Neuronal stem cell (in vitro differentiated cells): ENCODE measurements at regions not wholly inside any gene's neighbourhood (a gene's known extent, or its start where the extent isn't known, plus 50 kb on each side); places are given as distances from the start of the nearest gene placed in this dataset.
A peak's percentile ranks its signal among the peaks of the same experiment; 100 is the strongest.
"Not testable (repeated sequence)": the region's sequence is repeated elsewhere in the genome, so short reads cannot be mapped to it uniquely, and the experiment has no call there.

ENCODE experiments used
- DNase-seq: peaks from one replicate; pipeline ENCODE4 v3.0.0-alpha.2; 2013; ENCODE audit warnings: low spot score
- H2AFZ ChIP-seq: one replicate; pipeline ENCODE4 v1.6.1; 2013; ENCODE audit warnings: mild to moderate bottlenecking, low read length, inconsistent platforms
- H2AK5ac ChIP-seq: 2 replicates; pipeline ENCODE4 v1.6.1; 2013; ENCODE audit warnings: low read depth, mild to moderate bottlenecking, inconsistent platforms, low read length, moderate library complexity, mixed read lengths
- H2BK120ac ChIP-seq: 2 replicates; pipeline ENCODE4 v1.6.1; 2013; ENCODE audit warnings: low read depth, mild to moderate bottlenecking, inconsistent platforms, low read length, moderate library complexity, mixed read lengths
- H2BK12ac ChIP-seq: one replicate; pipeline ENCODE4 v1.6.1; 2013; ENCODE audit warnings: low read length, inconsistent platforms
- H2BK15ac ChIP-seq: 2 replicates; pipeline ENCODE4 v1.6.1; 2013; ENCODE audit warnings: mild to moderate bottlenecking, low read length, inconsistent platforms, mixed read lengths
- H2BK5ac ChIP-seq: one replicate; pipeline ENCODE4 v1.6.1; 2013; ENCODE audit warnings: inconsistent platforms, mild to moderate bottlenecking, low read length, moderate library complexity
- H3K14ac ChIP-seq: one replicate; pipeline ENCODE4 v1.6.1; 2013; ENCODE audit warnings: low read length, inconsistent platforms
- H3K18ac ChIP-seq: 2 replicates; pipeline ENCODE4 v1.6.1; 2013; ENCODE audit warnings: low read length, inconsistent platforms
- H3K23ac ChIP-seq: 2 replicates; pipeline ENCODE4 v1.6.1; 2013; ENCODE audit warnings: low read depth, mild to moderate bottlenecking, mixed read lengths, low read length, inconsistent platforms; ENCODE audit not compliant: poor library complexity
- H3K27ac ChIP-seq: replicated peaks from 3 replicates; pipeline ENCODE4 v1.5.1; 2013; ENCODE audit warnings: low read length, inconsistent platforms
- H3K27me3 ChIP-seq, 3 experiments: 2 replicates each; pipeline ENCODE4 v1.6.1; 2013; ENCODE audit warnings: low read length in 3 of 3, mild to moderate bottlenecking in 2 of 3, inconsistent platforms in 1 of 3, low read depth in 1 of 3, mixed read lengths in 1 of 3, moderate library complexity in 1 of 3; ENCODE audit not compliant: control insufficient read depth in 3 of 3, insufficient read depth in 3 of 3
- H3K36me3 ChIP-seq, 2 donors: replicated peaks in 1 of 2; 2 replicates each; pipeline ENCODE4 v1.6.1; 2013; ENCODE audit warnings: low read length in 2 of 2; ENCODE audit not compliant: control insufficient read depth in 2 of 2, insufficient read depth in 2 of 2
- H3K4ac ChIP-seq: 2 replicates; pipeline ENCODE4 v1.6.1; 2013; ENCODE audit warnings: inconsistent platforms, mild to moderate bottlenecking, low read length, moderate library complexity
- H3K4me1 ChIP-seq, 2 donors: 1 replicate in 1 of 2; 2 replicates in 1 of 2; pipeline ENCODE4 v1.6.1; 2013; ENCODE audit warnings: low read length in 2 of 2, low read depth in 1 of 2; ENCODE audit not compliant: control insufficient read depth in 2 of 2, insufficient read depth in 1 of 2
- H3K4me2 ChIP-seq: one replicate; pipeline ENCODE4 v1.6.1; 2013; ENCODE audit warnings: mild to moderate bottlenecking, low read length, inconsistent platforms; ENCODE audit not compliant: insufficient read depth, poor library complexity, severe bottlenecking
- H3K4me3 ChIP-seq, 2 donors: 2 replicates each; pipeline ENCODE4 v1.5.1; 2013; ENCODE audit warnings: low read length in 2 of 2, mild to moderate bottlenecking in 2 of 2, inconsistent platforms in 1 of 2, moderate library complexity in 1 of 2
- H3K79me1 ChIP-seq: one replicate; pipeline ENCODE4 v1.6.1; 2013; ENCODE audit warnings: low read depth, mild to moderate bottlenecking, inconsistent platforms, low read length, moderate library complexity
- H3K9ac ChIP-seq: one replicate; pipeline ENCODE4 v1.6.1; 2013; ENCODE audit warnings: mild to moderate bottlenecking, low read depth, low read length, inconsistent platforms; ENCODE audit not compliant: poor library complexity
- H3K9me3 ChIP-seq, 2 donors: replicated peaks in 1 of 2; 2 replicates each; pipeline versions ENCODE3 to v1.6.1; 2013; ENCODE audit warnings: low read length in 2 of 2, mild to moderate bottlenecking in 2 of 2, inconsistent platforms in 1 of 2, low read depth in 1 of 2, mixed read lengths in 1 of 2, moderate library complexity in 1 of 2; ENCODE audit not compliant: control insufficient read depth in 2 of 2, insufficient read depth in 1 of 2
- H4K8ac ChIP-seq: one replicate; pipeline ENCODE4 v1.6.1; 2013; ENCODE audit warnings: low read depth, mild to moderate bottlenecking, inconsistent platforms, low read length, moderate library complexity
- H4K91ac ChIP-seq: one replicate; pipeline ENCODE4 v1.6.1; 2013; ENCODE audit warnings: low read length, low read depth, mild to moderate bottlenecking, inconsistent platforms; ENCODE audit not compliant: poor library complexity
- WGBS, 2 donors: extraction: QIAGEN DNeasy Blood & Tissue Kit; methylation state at CpG; one replicate each; pipeline ENCODE4 v1.1.7; 2013; ENCODE audit warnings: missing lambda C conversion rate in 2 of 2, mixed read lengths in 1 of 2; ENCODE audit not compliant: insufficient read length in 2 of 2, insufficient replicate concordance in 1 of 2; ENCODE audit errors: extremely low coverage in 2 of 2; 5-methylcytosine and 5-hydroxymethylcytosine counted together

- Histone ChIP-seq H4K8ac (no peak overlapping the region), H2AK5ac (no peak overlapping the region), H3K36me3 (no peaks in the 10 kb centered on the region), H3K9ac (no peak overlapping the region), H3K4ac (no peak overlapping the region), H2BK15ac (no peak overlapping the region), H3K4me1 (no peaks in the 10 kb centered on the region), H3K27ac (no peak overlapping the region), H3K4me2 (no peak overlapping the region), H3K27me3 (no peaks in the 10 kb centered on the region), H2AFZ (no peak overlapping the region), H3K23ac (no peak overlapping the region), H2BK5ac (no peak overlapping the region), H3K18ac (no peak overlapping the region), H3K4me3 (no peak overlapping the region), H3K14ac (no peak overlapping the region), H3K79me1 (no peaks in the 10 kb centered on the region), H3K9me3 (no peaks in the 10 kb centered on the region), H2BK12ac (no peak overlapping the region), H2BK120ac (no peak overlapping the region), H4K91ac (no peak overlapping the region)
- no peak for DNase-seq
These were observed 429.9 kb downstream of the KCNJ2 start for GRCh38 chr17:70599198-70599597.

DNA sequence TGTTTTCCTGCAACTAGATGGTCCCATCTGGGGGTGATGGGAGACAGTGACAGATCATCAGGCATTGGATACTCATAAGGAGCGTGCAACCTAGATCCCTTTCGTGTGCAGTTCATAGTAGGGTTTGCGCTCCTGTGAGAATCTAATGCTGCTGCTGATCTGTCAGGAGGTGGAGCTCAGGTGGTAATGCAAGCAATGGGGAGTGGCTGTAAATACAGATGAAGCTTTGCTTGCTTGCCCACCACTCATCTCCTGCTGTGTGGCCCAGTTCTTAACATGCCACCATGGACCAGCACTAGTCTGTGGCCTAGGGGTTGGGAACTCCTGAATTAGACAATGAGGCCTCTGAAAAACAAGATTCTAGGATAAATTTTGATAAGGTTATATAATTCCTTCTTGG, 430.6 kb downstream of the KCNJ2 start:
- H3K9me3 ChIP-seq, H4K8ac ChIP-seq, H3K4me1 ChIP-seq, H3K27me3 ChIP-seq, H2AK5ac ChIP-seq, H3K4me2 ChIP-seq, H3K79me1 ChIP-seq, H3K18ac ChIP-seq, H2BK120ac ChIP-seq, H3K36me3 ChIP-seq, H3K27ac ChIP-seq, DNase-seq, H3K9ac ChIP-seq, H3K14ac ChIP-seq, H3K4ac ChIP-seq, H2BK15ac ChIP-seq, H3K4me3 ChIP-seq, H2BK12ac ChIP-seq, H4K91ac ChIP-seq, H2AFZ ChIP-seq, H3K23ac ChIP-seq, H2BK5ac ChIP-seq: not testable (repeated sequence)
- no CpG with 5 or more reads among the region's 3 CpGs for WGBS, 2 donors

DNA sequence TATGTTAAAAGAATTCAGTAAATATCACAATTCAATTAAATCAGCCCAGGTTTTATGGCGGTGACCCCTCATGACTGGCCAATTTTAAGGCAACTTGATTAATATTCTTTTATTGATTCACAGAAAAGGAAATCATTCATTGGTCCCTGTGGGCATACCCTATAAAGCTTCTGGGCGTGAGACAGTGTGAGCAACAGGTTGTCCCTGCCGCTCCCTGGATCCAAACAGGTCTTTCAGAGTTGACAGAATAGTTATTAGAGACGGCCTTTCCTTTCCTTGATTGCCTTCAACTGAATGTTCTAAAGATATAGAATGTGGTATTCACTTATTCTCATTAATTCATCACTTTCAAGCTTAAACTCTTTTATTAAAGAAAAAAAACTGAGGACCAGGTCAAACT, 433.9 kb downstream of the KCNJ2 start:
- Histone ChIP-seq H3K27me3 (no peaks in the 10 kb centered on the region), H3K14ac (no peak overlapping the region), H3K18ac (no peak overlapping the region), H2AK5ac (no peak overlapping the region), H4K8ac (no peak overlapping the region), H3K23ac (no peak overlapping the region), H2BK120ac (no peak overlapping the region), H3K4ac (no peak overlapping the region), H3K4me2 (no peak overlapping the region), H3K9me3 (no peaks in the 10 kb centered on the region), H2BK15ac (no peak overlapping the region), H4K91ac (no peak overlapping the region), H2BK5ac (no peak overlapping the region), H2BK12ac (no peak overlapping the region), H3K4me1 (peaks cover 0 to 6% of the 10 kb centered on the region in 2 donors), H3K4me3 (no peak overlapping the region), H3K9ac (no peak overlapping the region), H3K27ac (no peak overlapping the region), H2AFZ (no peak overlapping the region), H3K79me1 (no peaks in the 10 kb centered on the region), H3K36me3 (no peaks in the 10 kb centered on the region)
- no CpG with 5 or more reads among the region's 4 CpGs for WGBS, 2 donors
- DNase-seq = no peak

DNA sequence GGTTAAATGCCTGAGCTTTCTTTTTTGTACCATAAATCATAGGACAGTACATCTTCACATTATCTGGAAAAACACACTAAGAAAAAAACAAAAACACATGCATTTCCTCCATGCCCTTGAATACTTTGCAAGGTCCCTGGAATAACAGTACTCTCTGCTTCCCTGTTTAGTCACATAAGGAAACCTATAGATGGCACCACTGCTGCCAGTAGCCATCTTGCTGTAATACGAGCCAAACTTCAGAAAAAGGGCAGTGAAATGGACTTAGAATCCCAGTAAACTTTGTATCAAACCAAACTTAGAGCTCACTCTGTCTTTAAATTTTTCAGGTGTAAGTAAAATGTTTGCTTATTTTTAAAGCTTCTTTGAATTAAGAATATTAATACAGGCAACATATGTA, 435.5 kb downstream of the KCNJ2 start:
- Histone ChIP-seq H2BK15ac (no peak overlapping the region), H4K91ac (no peak overlapping the region), H4K8ac (no peak overlapping the region), H2BK12ac (no peak overlapping the region), H2BK120ac (no peak overlapping the region), H2AK5ac (no peak overlapping the region), H3K14ac (no peak overlapping the region), H2AFZ (peak overlapping the region; percentile 31), H3K79me1 (no peaks in the 10 kb centered on the region), H3K4me1 (peaks cover 0 to 6% of the 10 kb centered on the region in 2 donors), H3K9ac (no peak overlapping the region), H3K4me2 (no peak overlapping the region), H3K27me3 (no peaks in the 10 kb centered on the region), H3K4ac (no peak overlapping the region), H3K4me3 (no peak overlapping the region), H3K36me3 (no peaks in the 10 kb centered on the region), H3K23ac (no peak overlapping the region), H2BK5ac (no peak overlapping the region), H3K9me3 (no peaks in the 10 kb centered on the region), H3K27ac (no peak overlapping the region), H3K18ac (no peak overlapping the region)
- no CpG with 5 or more reads among the region's 1 CpG for whole genome bisulfite sequencing, 2 donors
- DNase-seq = no peak
